H9 (cell line): ENCODE measurements at regions not wholly inside any gene's neighbourhood (a gene's known extent, or its start where the extent isn't known, plus 50 kb on each side); places are given as distances from the start of the nearest gene placed in this dataset.

Experiments
- DNase-seq: peaks from one replicate; pipeline ENCODE4 v3.0.0-alpha.2; 2017
- H2AFZ ChIP-seq: one replicate; pipeline ENCODE4 v1.6.1; 2013; ENCODE audit warnings: mild to moderate bottlenecking, low read length, control low read depth, moderate library complexity
- H2AK5ac ChIP-seq: 2 replicates; pipeline ENCODE4 v1.6.1; 2013; ENCODE audit warnings: low read length, control low read depth, mixed read lengths; ENCODE audit not compliant: insufficient read length
- H2BK120ac ChIP-seq: one replicate; pipeline ENCODE4 v1.6.1; 2013; ENCODE audit warnings: low read depth, mild to moderate bottlenecking, low read length, control low read depth, inconsistent platforms; ENCODE audit not compliant: poor library complexity, severe bottlenecking
- H2BK12ac ChIP-seq: 2 replicates; pipeline ENCODE4 v1.6.1; 2013; ENCODE audit warnings: low read length, control low read depth, mixed read lengths, low read depth; ENCODE audit not compliant: insufficient read length
- H2BK15ac ChIP-seq: 2 replicates; pipeline ENCODE4 v1.6.1; 2013; ENCODE audit warnings: low read depth, low read length, control low read depth
- H2BK20ac ChIP-seq: one replicate; pipeline ENCODE4 v1.6.1; 2013; ENCODE audit warnings: low read depth, mild to moderate bottlenecking, low read length, control low read depth, inconsistent platforms; ENCODE audit not compliant: poor library complexity, severe bottlenecking
- H2BK5ac ChIP-seq: 2 replicates; pipeline ENCODE4 v1.6.1; 2013; ENCODE audit warnings: low read length, control low read depth, mixed read lengths; ENCODE audit not compliant: insufficient read length
- H3K14ac ChIP-seq: 2 replicates; pipeline ENCODE4 v1.6.1; 2013; ENCODE audit warnings: low read length, control low read depth; ENCODE audit not compliant: insufficient read depth
- H3K18ac ChIP-seq: 2 replicates; pipeline ENCODE4 v1.6.1; 2013; ENCODE audit warnings: low read depth, mild to moderate bottlenecking, mixed read lengths, low read length, control low read depth; ENCODE audit not compliant: insufficient read length
- H3K23ac ChIP-seq: 2 replicates; pipeline ENCODE4 v1.6.1; 2013; ENCODE audit warnings: low read length, control low read depth, mixed read lengths, low read depth; ENCODE audit not compliant: insufficient read length
- H3K23me2 ChIP-seq: 2 replicates; pipeline ENCODE4 v1.6.1; 2013; ENCODE audit warnings: low read depth, mild to moderate bottlenecking, mixed read lengths, low read length, control low read depth; ENCODE audit not compliant: insufficient read length, poor library complexity, severe bottlenecking
- H3K27ac ChIP-seq: 2 replicates; pipeline ENCODE4 v1.5.1; 2013; ENCODE audit warnings: low read length, control low read depth, mixed read lengths, low read depth; ENCODE audit not compliant: insufficient read length
- H3K27me3 ChIP-seq: 2 replicates; pipeline ENCODE4 v1.6.1; 2013; ENCODE audit warnings: low read length, control low read depth, inconsistent platforms; ENCODE audit not compliant: insufficient read depth
- H3K4ac ChIP-seq: 2 replicates; pipeline ENCODE4 v1.6.1; 2013; ENCODE audit warnings: low read depth, mild to moderate bottlenecking, control low read depth, inconsistent platforms, low read length, moderate library complexity
- H3K4me1 ChIP-seq: 2 replicates; pipeline ENCODE4 v1.6.1; 2013; ENCODE audit warnings: low read length, control low read depth, inconsistent platforms; ENCODE audit not compliant: insufficient read depth
- H3K4me2 ChIP-seq: 2 replicates; pipeline ENCODE4 v1.6.1; 2013; ENCODE audit warnings: low read length, control low read depth, mixed read lengths; ENCODE audit not compliant: insufficient read length, insufficient read depth
- H3K56ac ChIP-seq: 2 replicates; pipeline ENCODE4 v1.6.1; 2013; ENCODE audit warnings: low read depth, mild to moderate bottlenecking, mixed read lengths, low read length, control low read depth; ENCODE audit not compliant: insufficient read length
- H3K79me1 ChIP-seq: 2 replicates; pipeline ENCODE4 v1.6.1; 2013; ENCODE audit warnings: low read depth, mild to moderate bottlenecking, moderate library complexity, low read length, control low read depth, inconsistent platforms; ENCODE audit not compliant: insufficient read depth, poor library complexity, severe bottlenecking
- H3K79me2 ChIP-seq: 2 replicates; pipeline ENCODE4 v1.6.1; 2013; ENCODE audit warnings: low read length, control low read depth, inconsistent platforms; ENCODE audit not compliant: insufficient read depth
- H3K9ac ChIP-seq: 2 replicates; pipeline ENCODE4 v1.6.1; 2013; ENCODE audit warnings: low read length, control low read depth, mixed read lengths; ENCODE audit not compliant: insufficient read length; ENCODE audit errors: extremely low read depth
- H3K9me3 ChIP-seq: one replicate; pipeline ENCODE4 v1.6.1; 2013; ENCODE audit warnings: low read depth, low read length, inconsistent platforms; ENCODE audit not compliant: control insufficient read depth
- H3T11ph ChIP-seq: one replicate; pipeline ENCODE4 v1.6.1; 2013; ENCODE audit warnings: mild to moderate bottlenecking, low read length, control low read depth, inconsistent platforms
- H4K20me1 ChIP-seq: one replicate; pipeline ENCODE4 v1.6.1; 2013; ENCODE audit not compliant: control insufficient read depth, insufficient read length, insufficient read depth
- H4K5ac ChIP-seq: 2 replicates; pipeline ENCODE4 v1.6.1; 2013; ENCODE audit warnings: low read depth, mild to moderate bottlenecking, mixed read lengths, low read length, control low read depth; ENCODE audit not compliant: insufficient read length
- H4K8ac ChIP-seq: replicated peaks from 2 replicates; pipeline ENCODE4 v1.6.1; 2013; ENCODE audit warnings: low read length, control low read depth, mixed read lengths, low read depth; ENCODE audit not compliant: insufficient read length
- H4K91ac ChIP-seq: 2 replicates; pipeline ENCODE4 v1.6.1; 2013; ENCODE audit warnings: low read depth, mild to moderate bottlenecking, moderate library complexity, mixed read lengths, low read length, control low read depth; ENCODE audit not compliant: insufficient read length
- H3K27ac Mint-ChIP-seq, 3 experiments: 2 replicates in 2 of 3; 3 replicates in 1 of 3; pipeline ENCODE4 v1.8.0; 2020 to 2021; ENCODE audit warnings: mixed read lengths in 3 of 3, mild to moderate bottlenecking in 1 of 3, moderate library complexity in 1 of 3
- H3K27me3 Mint-ChIP-seq: 2 replicates; pipeline ENCODE4 v1.8.0; 2021; ENCODE audit warnings: low read depth, mild to moderate bottlenecking, moderate library complexity, mixed read lengths
- H3K36me3 Mint-ChIP-seq, 3 experiments: 2 replicates in 2 of 3; 3 replicates in 1 of 3; pipeline ENCODE4 v1.8.0; 2020 to 2021; ENCODE audit warnings: low read depth in 3 of 3, mixed read lengths in 3 of 3; ENCODE audit not compliant: insufficient read depth in 1 of 3
- H3K4me1 Mint-ChIP-seq, 2 experiments: 2 replicates each; pipeline ENCODE4 v1.8.0; 2020; ENCODE audit warnings: mixed read lengths in 2 of 2
- H3K4me3 Mint-ChIP-seq, 2 experiments: 2 replicates in 1 of 2; 3 replicates in 1 of 2; pipeline ENCODE4 v1.8.0; 2020 to 2021; ENCODE audit warnings: mild to moderate bottlenecking in 2 of 2, mixed read lengths in 2 of 2, moderate library complexity in 1 of 2
- H3K9me3 Mint-ChIP-seq, 2 experiments: 2 replicates in 1 of 2; 3 replicates in 1 of 2; pipeline ENCODE4 v1.8.0; 2020; ENCODE audit warnings: mild to moderate bottlenecking in 2 of 2, mixed read lengths in 2 of 2, moderate library complexity in 1 of 2
- WGBS: extraction: QIAGEN DNeasy Blood & Tissue Kit; methylation state at CpG from one replicate; pipeline ENCODE4 v1.1.7; 2013; ENCODE audit warnings: missing lambda C conversion rate, low lambda C conversion rate, mixed read lengths; ENCODE audit not compliant: insufficient read length; ENCODE audit errors: extremely low coverage; 5-methylcytosine and 5-hydroxymethylcytosine counted together
- TF ChIP-seq, protein P1 (sequence below): fragments of 200-600 bp; sonication (generic); conservative IDR thresholded peaks from 3 replicates; pipeline ENCODE4 v1.8.0; 2021; ENCODE audit warnings: antibody characterized with exemption, mild to moderate bottlenecking

DNA sequence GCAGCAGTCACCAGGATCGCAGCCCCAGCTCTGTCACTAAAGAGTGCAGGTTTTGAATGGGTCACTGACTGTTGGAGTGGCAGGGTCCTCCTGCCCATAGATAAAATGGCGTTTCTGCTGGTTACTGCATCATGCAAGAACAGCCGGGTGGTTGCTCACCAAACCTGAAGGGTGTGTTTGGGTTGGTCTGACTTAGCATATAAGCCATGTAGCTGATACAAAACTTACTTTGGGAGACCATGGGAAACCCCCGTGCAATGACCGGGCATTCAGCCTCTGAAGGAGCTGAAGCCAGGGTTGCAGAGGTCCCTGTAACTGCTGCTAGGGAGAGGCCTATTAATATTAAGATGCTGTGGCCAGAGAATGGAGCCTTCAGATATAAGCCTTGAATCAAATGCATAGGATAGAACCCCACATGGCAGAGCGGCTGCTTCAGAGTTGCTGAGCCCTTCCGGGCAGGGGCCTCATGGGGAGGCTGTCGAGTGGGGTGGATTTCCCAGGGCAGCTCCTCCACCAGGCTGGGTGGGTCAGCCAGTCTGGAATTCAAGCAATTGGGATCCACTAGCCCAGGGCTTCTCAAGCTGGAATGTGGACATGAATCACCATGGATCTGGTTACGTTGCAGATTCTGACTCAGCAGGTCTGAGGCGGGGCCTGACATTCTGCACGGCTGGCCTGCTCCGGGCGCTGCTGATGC is 70.9 kb upstream of the CTBP2 start:
- H3T11ph ChIP-seq = no peak overlapping the region

More for the DNA sequence above, 70.9 kb upstream of the CTBP2 start:
- Mint-ChIP-seq H3K4me1 (peaks cover 30 to 37% of the 10 kb centered on the region in 2 experiments), H3K4me3 (no peak overlapping the region), H3K27me3 (peaks cover under 1% of the 10 kb centered on the region; the same call in 1 of the 2 replicates), H3K27ac (no peak overlapping the region), H3K9me3 (peaks cover 0 to 3% of the 10 kb centered on the region in 2 experiments; a peak in 1 of 5 replicates), H3K36me3 (no peaks in the 10 kb centered on the region; a peak in 1 of 7 replicates)
- H3K79me2 ChIP-seq = no peaks in the 10 kb centered on the region
- H3K27me3 ChIP-seq = no peaks in the 10 kb centered on the region
- H3K9me3 ChIP-seq = no peaks in the 10 kb centered on the region
- no peak overlapping the region for H3K9ac ChIP-seq
- H3K79me1 ChIP-seq = no peaks in the 10 kb centered on the region
- no peak overlapping the region for H3K27ac ChIP-seq
- no peaks in the 10 kb centered on the region for H4K20me1 ChIP-seq
- H4K91ac ChIP-seq = no peak overlapping the region
- H3K56ac ChIP-seq = no peak overlapping the region
- no peak overlapping the region; the same call in 1 of the 2 replicates for H3K14ac ChIP-seq
- no peak overlapping the region for H2BK120ac ChIP-seq
- TF ChIP-seq, protein P1, sequence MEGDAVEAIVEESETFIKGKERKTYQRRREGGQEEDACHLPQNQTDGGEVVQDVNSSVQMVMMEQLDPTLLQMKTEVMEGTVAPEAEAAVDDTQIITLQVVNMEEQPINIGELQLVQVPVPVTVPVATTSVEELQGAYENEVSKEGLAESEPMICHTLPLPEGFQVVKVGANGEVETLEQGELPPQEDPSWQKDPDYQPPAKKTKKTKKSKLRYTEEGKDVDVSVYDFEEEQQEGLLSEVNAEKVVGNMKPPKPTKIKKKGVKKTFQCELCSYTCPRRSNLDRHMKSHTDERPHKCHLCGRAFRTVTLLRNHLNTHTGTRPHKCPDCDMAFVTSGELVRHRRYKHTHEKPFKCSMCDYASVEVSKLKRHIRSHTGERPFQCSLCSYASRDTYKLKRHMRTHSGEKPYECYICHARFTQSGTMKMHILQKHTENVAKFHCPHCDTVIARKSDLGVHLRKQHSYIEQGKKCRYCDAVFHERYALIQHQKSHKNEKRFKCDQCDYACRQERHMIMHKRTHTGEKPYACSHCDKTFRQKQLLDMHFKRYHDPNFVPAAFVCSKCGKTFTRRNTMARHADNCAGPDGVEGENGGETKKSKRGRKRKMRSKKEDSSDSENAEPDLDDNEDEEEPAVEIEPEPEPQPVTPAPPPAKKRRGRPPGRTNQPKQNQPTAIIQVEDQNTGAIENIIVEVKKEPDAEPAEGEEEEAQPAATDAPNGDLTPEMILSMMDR = no peak
- no CpG with 5 or more reads among the region's 13 CpGs for WGBS
- H2AFZ ChIP-seq = no peak overlapping the region
- no peak overlapping the region for H2BK12ac ChIP-seq
- H3K18ac ChIP-seq = no peak overlapping the region
- H2BK20ac ChIP-seq = no peak overlapping the region
- peak; percentile 55 for DNase-seq
- H3K23me2 ChIP-seq = no peaks in the 10 kb centered on the region
- H3K4me2 ChIP-seq = no peak overlapping the region
- H4K8ac ChIP-seq = no peak overlapping the region
- H3K4ac ChIP-seq = no peak overlapping the region
- no peak overlapping the region for H3K23ac ChIP-seq
- peaks cover 3% of the 10 kb centered on the region; the same call in 1 of the 2 replicates for H3K4me1 ChIP-seq
- H2BK5ac ChIP-seq = no peak overlapping the region
- no peak overlapping the region for H4K5ac ChIP-seq
- no peak overlapping the region for H2BK15ac ChIP-seq
- no peak overlapping the region for H2AK5ac ChIP-seq
